IMR-90 (cell line): ENCODE measurements at regions not wholly inside any gene's neighbourhood (a gene's known extent, or its start where the extent isn't known, plus 50 kb on each side); places are given as distances from the start of the nearest gene placed in this dataset.

Experiments used
- MAFK ChIP-seq: IDR thresholded peaks from 2 replicates; pipeline ENCODE4 v1.6.1; 2012; ENCODE audit warnings: low read depth, low read length, improper control_type of control experiment
- MAZ ChIP-seq: IDR thresholded peaks from 2 replicates; pipeline ENCODE4 v1.6.1; 2012; ENCODE audit warnings: low read depth, mild to moderate bottlenecking, low read length, improper control_type of control experiment, moderate library complexity, borderline replicate concordance
- MXI1 ChIP-seq: IDR thresholded peaks from 2 replicates; pipeline ENCODE4 v1.6.1; 2012; ENCODE audit warnings: low read depth, mild to moderate bottlenecking, low read length, moderate library complexity, borderline replicate concordance
- NFE2L2 ChIP-seq: fragments of 150-350 bp; IDR thresholded peaks from 2 replicates; pipeline ENCODE4 v1.6.1; 2016; ENCODE audit warnings: low read depth, mild to moderate bottlenecking, low read length
- POLR2A ChIP-seq: IDR thresholded peaks from 2 replicates; pipeline ENCODE4 v1.6.1; 2012; ENCODE audit warnings: mild to moderate bottlenecking, low read depth, low read length
- RAD21 ChIP-seq: IDR thresholded peaks from 2 replicates; pipeline ENCODE4 v1.6.1; 2012; ENCODE audit warnings: low read length, improper control_type of control experiment
- RCOR1 ChIP-seq: IDR thresholded peaks from 2 replicates; pipeline ENCODE4 v1.6.1; 2012; ENCODE audit warnings: mild to moderate bottlenecking, low read length, improper control_type of control experiment; ENCODE audit not compliant: insufficient replicate concordance
- RFX5 ChIP-seq: IDR thresholded peaks from 2 replicates; pipeline ENCODE4 v1.8.0; 2012; ENCODE audit warnings: low read depth, mild to moderate bottlenecking, low read length, moderate library complexity
- TF ChIP-seq, protein P1 (sequence below): conservative IDR thresholded peaks from 2 replicates; pipeline ENCODE4 v1.5.1; 2012; ENCODE audit warnings: mild to moderate bottlenecking, low read depth, low read length, improper control_type of control experiment
- TF ChIP-seq, protein P2 (sequence below): fragments of 150-350 bp; IDR thresholded peaks from 2 replicates; pipeline ENCODE4 v1.6.1; 2017; ENCODE audit warnings: mild to moderate bottlenecking, antibody characterized with exemption, low read length, low read depth
- TF ChIP-seq, protein P3 (sequence below): fragments of 150-350 bp; IDR thresholded peaks from 2 replicates; pipeline ENCODE4 v1.6.1; 2016; ENCODE audit warnings: low read depth, mild to moderate bottlenecking, low read length, moderate library complexity, borderline replicate concordance

DNA sequence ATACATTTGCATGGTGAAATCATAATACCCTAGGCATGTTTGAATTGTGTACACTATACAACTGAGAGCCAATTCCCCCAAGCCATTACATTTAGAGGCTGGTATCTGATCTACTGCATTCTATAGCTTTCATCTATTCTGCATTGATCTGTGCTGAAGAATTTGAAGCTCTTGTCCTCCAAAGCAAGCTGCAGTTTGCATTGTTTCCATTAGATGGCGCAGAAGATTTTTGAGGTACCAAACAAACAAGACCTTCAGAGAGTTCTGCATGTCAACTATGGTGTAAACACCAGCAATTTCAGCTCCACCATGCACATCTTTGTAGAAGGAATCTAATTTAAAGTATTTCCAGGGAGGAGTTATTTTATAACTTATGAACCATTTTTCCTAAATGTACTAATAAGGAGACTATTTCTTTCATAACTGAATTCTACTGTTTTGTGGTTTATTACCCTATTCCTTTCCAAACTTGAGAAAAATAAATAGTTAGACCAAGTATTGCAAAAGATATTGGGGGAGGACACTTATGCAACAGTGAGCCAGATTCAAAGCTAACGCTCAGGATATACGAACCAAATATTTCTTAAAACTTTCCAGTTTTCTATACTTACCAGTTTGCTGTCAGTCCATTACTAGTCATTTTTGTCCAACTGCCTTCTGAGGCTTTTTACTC lies 761.8 kb upstream of the ACVR2A start:
- TF ChIP-seq, protein P1, sequence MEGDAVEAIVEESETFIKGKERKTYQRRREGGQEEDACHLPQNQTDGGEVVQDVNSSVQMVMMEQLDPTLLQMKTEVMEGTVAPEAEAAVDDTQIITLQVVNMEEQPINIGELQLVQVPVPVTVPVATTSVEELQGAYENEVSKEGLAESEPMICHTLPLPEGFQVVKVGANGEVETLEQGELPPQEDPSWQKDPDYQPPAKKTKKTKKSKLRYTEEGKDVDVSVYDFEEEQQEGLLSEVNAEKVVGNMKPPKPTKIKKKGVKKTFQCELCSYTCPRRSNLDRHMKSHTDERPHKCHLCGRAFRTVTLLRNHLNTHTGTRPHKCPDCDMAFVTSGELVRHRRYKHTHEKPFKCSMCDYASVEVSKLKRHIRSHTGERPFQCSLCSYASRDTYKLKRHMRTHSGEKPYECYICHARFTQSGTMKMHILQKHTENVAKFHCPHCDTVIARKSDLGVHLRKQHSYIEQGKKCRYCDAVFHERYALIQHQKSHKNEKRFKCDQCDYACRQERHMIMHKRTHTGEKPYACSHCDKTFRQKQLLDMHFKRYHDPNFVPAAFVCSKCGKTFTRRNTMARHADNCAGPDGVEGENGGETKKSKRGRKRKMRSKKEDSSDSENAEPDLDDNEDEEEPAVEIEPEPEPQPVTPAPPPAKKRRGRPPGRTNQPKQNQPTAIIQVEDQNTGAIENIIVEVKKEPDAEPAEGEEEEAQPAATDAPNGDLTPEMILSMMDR: peak; percentile 55
- no peak for TF ChIP-seq POLR2A
- TF ChIP-seq RCOR1: no peak
- no peak for TF ChIP-seq NFE2L2
- TF ChIP-seq MAZ: no peak
- no peak for TF ChIP-seq MXI1
- TF ChIP-seq RAD21: peak; percentile 21; the same call in 1 of the 2 replicates
- TF ChIP-seq, protein P2, sequence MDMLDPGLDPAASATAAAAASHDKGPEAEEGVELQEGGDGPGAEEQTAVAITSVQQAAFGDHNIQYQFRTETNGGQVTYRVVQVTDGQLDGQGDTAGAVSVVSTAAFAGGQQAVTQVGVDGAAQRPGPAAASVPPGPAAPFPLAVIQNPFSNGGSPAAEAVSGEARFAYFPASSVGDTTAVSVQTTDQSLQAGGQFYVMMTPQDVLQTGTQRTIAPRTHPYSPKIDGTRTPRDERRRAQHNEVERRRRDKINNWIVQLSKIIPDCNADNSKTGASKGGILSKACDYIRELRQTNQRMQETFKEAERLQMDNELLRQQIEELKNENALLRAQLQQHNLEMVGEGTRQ: no peak
- TF ChIP-seq, protein P3, sequence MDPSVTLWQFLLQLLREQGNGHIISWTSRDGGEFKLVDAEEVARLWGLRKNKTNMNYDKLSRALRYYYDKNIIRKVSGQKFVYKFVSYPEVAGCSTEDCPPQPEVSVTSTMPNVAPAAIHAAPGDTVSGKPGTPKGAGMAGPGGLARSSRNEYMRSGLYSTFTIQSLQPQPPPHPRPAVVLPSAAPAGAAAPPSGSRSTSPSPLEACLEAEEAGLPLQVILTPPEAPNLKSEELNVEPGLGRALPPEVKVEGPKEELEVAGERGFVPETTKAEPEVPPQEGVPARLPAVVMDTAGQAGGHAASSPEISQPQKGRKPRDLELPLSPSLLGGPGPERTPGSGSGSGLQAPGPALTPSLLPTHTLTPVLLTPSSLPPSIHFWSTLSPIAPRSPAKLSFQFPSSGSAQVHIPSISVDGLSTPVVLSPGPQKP: no peak
- TF ChIP-seq MAFK: no peak
- TF ChIP-seq RFX5: no peak
